ENCODE measurements at regions not wholly inside any gene's neighbourhood (a gene's known extent, or its start where the extent isn't known, plus 50 kb on each side); places are given as distances from the start of the nearest gene placed in this dataset.

DNA sequence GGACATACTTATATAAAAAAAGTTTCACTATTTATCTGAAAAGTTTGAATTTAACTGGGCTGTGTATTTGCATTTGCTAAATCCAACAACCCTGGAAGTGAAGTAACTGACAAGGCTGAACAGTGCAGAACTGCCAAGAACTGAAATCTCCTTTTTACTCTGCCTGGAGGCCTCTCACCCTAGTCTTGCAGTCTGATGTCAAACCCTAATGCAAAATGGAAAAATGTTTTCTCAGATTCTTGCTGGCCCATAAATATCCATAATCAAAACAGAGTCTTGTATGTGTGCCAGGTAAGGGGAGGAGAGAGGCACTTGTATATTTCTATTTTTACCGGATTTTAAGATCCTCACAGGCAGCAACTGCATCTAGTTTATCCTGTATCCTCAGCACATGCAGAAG lies 432.7 kb upstream of the KLF4 start:
- no peaks in the 10 kb centered on the region for H3K4me1 ChIP-seq (ENCODE audit: control insufficient read depth in 5 of 5, insufficient read depth in 5 of 5, low read length in 5 of 5)
- H3K4me3 ChIP-seq (ENCODE audit: low read depth in 1 of 5, low read length in 5 of 5): no peak overlapping the region
- no peak overlapping the region for H3K27ac ChIP-seq (ENCODE audit: low read depth, low read length)
- no peak overlapping the region for H3K9ac ChIP-seq (ENCODE audit: low read length in 5 of 5)
- no peaks in the 10 kb centered on the region for H3K36me3 ChIP-seq (ENCODE audit: control insufficient read depth in 5 of 5, insufficient read depth in 5 of 5, low read length in 5 of 5)
- H3K9me3 ChIP-seq (ENCODE audit: control insufficient read depth in 5 of 5, low read length in 5 of 5): no peaks in the 10 kb centered on the region
- no peaks in the 10 kb centered on the region for H3K27me3 ChIP-seq (ENCODE audit: control insufficient read depth in 5 of 5, insufficient read depth in 4 of 5, low read length in 5 of 5)

GRCh38 chr9:107919263-107919662 lies 429.7 kb upstream of the KLF4 start:
- Histone ChIP-seq H3K9me3 (ENCODE audit: control insufficient read depth in 5 of 5, low read length in 5 of 5) (peaks cover 0 to 2% (median 0%) of the 10 kb centered on the region in 5 donors), H3K4me1 (ENCODE audit: control insufficient read depth in 5 of 5, insufficient read depth in 5 of 5, low read length in 5 of 5) (no peaks in the 10 kb centered on the region), H3K9ac (ENCODE audit: low read length in 5 of 5) (no peak overlapping the region), H3K27me3 (ENCODE audit: control insufficient read depth in 5 of 5, insufficient read depth in 4 of 5, low read length in 5 of 5) (no peaks in the 10 kb centered on the region), H3K36me3 (ENCODE audit: control insufficient read depth in 5 of 5, insufficient read depth in 5 of 5, low read length in 5 of 5) (no peaks in the 10 kb centered on the region), H3K27ac (ENCODE audit: low read depth, low read length) (no peak overlapping the region), H3K4me3 (ENCODE audit: low read depth in 1 of 5, low read length in 5 of 5) (no peak overlapping the region)

GRCh38 chr9:107918749-107919148 lies 429.2 kb upstream of the KLF4 start:
- Histone ChIP-seq H3K27ac (ENCODE audit: low read depth, low read length) (no peak overlapping the region), H3K4me3 (ENCODE audit: low read depth in 1 of 5, low read length in 5 of 5) (no peak overlapping the region)

GRCh38 chr9:107914151-107914550 lies 424.6 kb upstream of the KLF4 start:
- H3K36me3 ChIP-seq (ENCODE audit: control insufficient read depth in 5 of 5, insufficient read depth in 5 of 5, low read length in 5 of 5): no peaks in the 10 kb centered on the region
- no peak overlapping the region for H3K4me3 ChIP-seq (ENCODE audit: low read depth in 1 of 5, low read length in 5 of 5)

More at GRCh38 chr9:107918749-107919148, 429.2 kb upstream of the KLF4 start:
- H3K36me3 ChIP-seq (ENCODE audit: control insufficient read depth in 5 of 5, insufficient read depth in 5 of 5, low read length in 5 of 5): no peaks in the 10 kb centered on the region
- no peaks in the 10 kb centered on the region for H3K27me3 ChIP-seq (ENCODE audit: control insufficient read depth in 5 of 5, insufficient read depth in 4 of 5, low read length in 5 of 5)
- no peaks in the 10 kb centered on the region for H3K4me1 ChIP-seq (ENCODE audit: control insufficient read depth in 5 of 5, insufficient read depth in 5 of 5, low read length in 5 of 5)
- H3K9ac ChIP-seq (ENCODE audit: low read length in 5 of 5): no peak overlapping the region
- H3K9me3 ChIP-seq (ENCODE audit: control insufficient read depth in 5 of 5, low read length in 5 of 5): peaks cover 0 to 3% (median 0%) of the 10 kb centered on the region in 5 donors

GRCh38 chr9:107907715-107908114 lies 418.1 kb upstream of the KLF4 start:
- H3K4me3 ChIP-seq (ENCODE audit: low read depth in 1 of 5, low read length in 5 of 5): no peak overlapping the region
- H3K4me1 ChIP-seq (ENCODE audit: control insufficient read depth in 5 of 5, insufficient read depth in 5 of 5, low read length in 5 of 5): peaks cover 0 to 20% (median 18%) of the 10 kb centered on the region in 5 donors
- no peak overlapping the region for H3K9ac ChIP-seq (ENCODE audit: low read length in 5 of 5)
- no peaks in the 10 kb centered on the region for H3K27me3 ChIP-seq (ENCODE audit: control insufficient read depth in 5 of 5, insufficient read depth in 4 of 5, low read length in 5 of 5)
- no peaks in the 10 kb centered on the region for H3K36me3 ChIP-seq (ENCODE audit: control insufficient read depth in 5 of 5, insufficient read depth in 5 of 5, low read length in 5 of 5)
- H3K27ac ChIP-seq (ENCODE audit: low read depth, low read length): no peak overlapping the region
- H3K9me3 ChIP-seq (ENCODE audit: control insufficient read depth in 5 of 5, low read length in 5 of 5): peaks cover 0 to 6% (median 5%) of the 10 kb centered on the region in 5 donors

More at GRCh38 chr9:107914151-107914550, 424.6 kb upstream of the KLF4 start:
- H3K9ac ChIP-seq (ENCODE audit: low read length in 5 of 5): no peak overlapping the region
- no peaks in the 10 kb centered on the region for H3K27me3 ChIP-seq (ENCODE audit: control insufficient read depth in 5 of 5, insufficient read depth in 4 of 5, low read length in 5 of 5)
- no peak overlapping the region for H3K27ac ChIP-seq (ENCODE audit: low read depth, low read length)
- no peaks in the 10 kb centered on the region for H3K4me1 ChIP-seq (ENCODE audit: control insufficient read depth in 5 of 5, insufficient read depth in 5 of 5, low read length in 5 of 5)
- H3K9me3 ChIP-seq (ENCODE audit: control insufficient read depth in 5 of 5, low read length in 5 of 5): peaks cover 0 to 15% (median 5%) of the 10 kb centered on the region in 5 donors

GRCh38 chr9:107907255-107907654 lies 417.7 kb upstream of the KLF4 start:
- H3K4me3 ChIP-seq (ENCODE audit: low read depth in 1 of 5, low read length in 5 of 5): no peak overlapping the region
- peaks cover 0 to 20% (median 18%) of the 10 kb centered on the region in 5 donors for H3K4me1 ChIP-seq (ENCODE audit: control insufficient read depth in 5 of 5, insufficient read depth in 5 of 5, low read length in 5 of 5)
- no peaks in the 10 kb centered on the region for H3K36me3 ChIP-seq (ENCODE audit: control insufficient read depth in 5 of 5, insufficient read depth in 5 of 5, low read length in 5 of 5)
- H3K9ac ChIP-seq (ENCODE audit: low read length in 5 of 5): no peak overlapping the region
- H3K9me3 ChIP-seq (ENCODE audit: control insufficient read depth in 5 of 5, low read length in 5 of 5): peaks cover 0 to 2% (median 1%) of the 10 kb centered on the region in 5 donors
- no peaks in the 10 kb centered on the region for H3K27me3 ChIP-seq (ENCODE audit: control insufficient read depth in 5 of 5, insufficient read depth in 4 of 5, low read length in 5 of 5)
- no peak overlapping the region for H3K27ac ChIP-seq (ENCODE audit: low read depth, low read length)

DNA sequence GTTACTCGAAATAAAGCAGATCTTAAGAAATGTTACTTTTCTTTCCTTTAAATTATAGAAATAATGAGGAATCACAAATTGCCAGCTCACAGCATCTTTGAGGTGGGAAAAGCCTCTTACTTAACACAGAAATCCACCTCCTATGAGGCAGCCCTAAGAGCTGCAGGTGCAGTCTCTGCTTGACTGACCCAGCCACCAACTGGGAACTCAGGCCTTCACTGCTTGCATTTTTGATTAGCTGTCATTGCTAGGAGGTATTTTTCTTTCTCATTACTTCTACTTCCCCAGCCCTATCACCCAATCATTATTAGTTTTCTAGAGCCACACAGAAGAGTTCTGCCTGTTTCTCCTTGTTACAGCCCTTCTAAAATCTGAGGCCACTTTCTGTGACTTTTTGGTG lies 416.5 kb upstream of the KLF4 start:
- H3K9ac ChIP-seq (ENCODE audit: low read length in 5 of 5): no peak overlapping the region
- H3K27ac ChIP-seq (ENCODE audit: low read depth, low read length): peak overlapping the region; percentile 9

GRCh38 chr9:107905308-107906020 lies 415.9 kb upstream of the KLF4 start:
- Histone ChIP-seq H3K27ac (ENCODE audit: low read depth, low read length) (peak overlapping the region; percentile 9), H3K4me1 (ENCODE audit: control insufficient read depth in 5 of 5, insufficient read depth in 5 of 5, low read length in 5 of 5) (peaks cover 0 to 20% (median 18%) of the 10 kb centered on the region in 5 donors), H3K4me3 (ENCODE audit: low read depth in 1 of 5, low read length in 5 of 5) (no peak overlapping the region), H3K27me3 (ENCODE audit: control insufficient read depth in 5 of 5, insufficient read depth in 4 of 5, low read length in 5 of 5) (no peaks in the 10 kb centered on the region), H3K9me3 (ENCODE audit: control insufficient read depth in 5 of 5, low read length in 5 of 5) (no peaks in the 10 kb centered on the region), H3K36me3 (ENCODE audit: control insufficient read depth in 5 of 5, insufficient read depth in 5 of 5, low read length in 5 of 5) (no peaks in the 10 kb centered on the region), H3K9ac (ENCODE audit: low read length in 5 of 5) (no peak overlapping the region)

More for the DNA sequence above, 416.5 kb upstream of the KLF4 start:
- Histone ChIP-seq H3K27me3 (ENCODE audit: control insufficient read depth in 5 of 5, insufficient read depth in 4 of 5, low read length in 5 of 5) (no peaks in the 10 kb centered on the region), H3K36me3 (ENCODE audit: control insufficient read depth in 5 of 5, insufficient read depth in 5 of 5, low read length in 5 of 5) (no peaks in the 10 kb centered on the region), H3K9me3 (ENCODE audit: control insufficient read depth in 5 of 5, low read length in 5 of 5) (no peaks in the 10 kb centered on the region), H3K4me1 (ENCODE audit: control insufficient read depth in 5 of 5, insufficient read depth in 5 of 5, low read length in 5 of 5) (peaks cover 0 to 20% (median 18%) of the 10 kb centered on the region in 5 donors), H3K4me3 (ENCODE audit: low read depth in 1 of 5, low read length in 5 of 5) (no peak overlapping the region)

DNA sequence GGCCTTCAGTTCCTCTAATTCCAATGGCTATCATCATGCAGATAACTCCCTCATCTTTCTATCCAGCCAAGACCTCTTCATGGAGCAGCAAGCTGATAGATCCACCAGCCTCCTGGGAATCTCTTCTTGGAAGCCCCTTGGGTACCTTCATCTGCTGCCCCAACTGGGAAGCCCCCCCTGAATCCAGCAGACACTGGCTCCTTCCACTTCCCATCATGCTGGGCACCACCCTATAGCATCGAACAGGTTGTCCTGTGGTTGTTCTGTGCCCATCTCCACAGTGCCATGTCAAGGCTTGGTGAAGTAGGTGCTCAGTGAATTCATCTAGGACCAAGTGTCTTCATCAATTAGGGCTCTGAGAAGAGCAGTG lies 410.4 kb upstream of the KLF4 start:
- H3K4me3 ChIP-seq (ENCODE audit: low read depth in 1 of 5, low read length in 5 of 5): no peak overlapping the region
- no peak overlapping the region for H3K9ac ChIP-seq (ENCODE audit: low read length in 5 of 5)
- no peak overlapping the region for H3K27ac ChIP-seq (ENCODE audit: low read depth, low read length)
- H3K27me3 ChIP-seq (ENCODE audit: control insufficient read depth in 5 of 5, insufficient read depth in 4 of 5, low read length in 5 of 5): no peaks in the 10 kb centered on the region
- peaks cover 0 to 17% (median 12%) of the 10 kb centered on the region in 5 donors for H3K4me1 ChIP-seq (ENCODE audit: control insufficient read depth in 5 of 5, insufficient read depth in 5 of 5, low read length in 5 of 5)
- no peaks in the 10 kb centered on the region for H3K9me3 ChIP-seq (ENCODE audit: control insufficient read depth in 5 of 5, low read length in 5 of 5)
- H3K36me3 ChIP-seq (ENCODE audit: control insufficient read depth in 5 of 5, insufficient read depth in 5 of 5, low read length in 5 of 5): no peaks in the 10 kb centered on the region

GRCh38 chr9:107898761-107899160 lies 409.2 kb upstream of the KLF4 start:
- Histone ChIP-seq H3K36me3 (ENCODE audit: control insufficient read depth in 5 of 5, insufficient read depth in 5 of 5, low read length in 5 of 5) (no peaks in the 10 kb centered on the region), H3K9ac (ENCODE audit: low read length in 5 of 5) (no peak overlapping the region), H3K9me3 (ENCODE audit: control insufficient read depth in 5 of 5, low read length in 5 of 5) (no peaks in the 10 kb centered on the region), H3K4me3 (ENCODE audit: low read depth in 1 of 5, low read length in 5 of 5) (no peak overlapping the region), H3K27ac (ENCODE audit: low read depth, low read length) (no peak overlapping the region), H3K27me3 (ENCODE audit: control insufficient read depth in 5 of 5, insufficient read depth in 4 of 5, low read length in 5 of 5) (no peaks in the 10 kb centered on the region), H3K4me1 (ENCODE audit: control insufficient read depth in 5 of 5, insufficient read depth in 5 of 5, low read length in 5 of 5) (peaks cover 0 to 18% (median 7%) of the 10 kb centered on the region in 5 donors)

Data from subcutaneous abdominal adipose tissue (tissue), 5 donors.